ENCODE measurements at regions not wholly inside any gene's neighbourhood (a gene's known extent, or its start where the extent isn't known, plus 50 kb on each side); places are given as distances from the start of the nearest gene placed in this dataset.
"Not testable (repeated sequence)": the region's sequence is repeated elsewhere in the genome, so short reads cannot be mapped to it uniquely, and the experiment has no call there.

DNA sequence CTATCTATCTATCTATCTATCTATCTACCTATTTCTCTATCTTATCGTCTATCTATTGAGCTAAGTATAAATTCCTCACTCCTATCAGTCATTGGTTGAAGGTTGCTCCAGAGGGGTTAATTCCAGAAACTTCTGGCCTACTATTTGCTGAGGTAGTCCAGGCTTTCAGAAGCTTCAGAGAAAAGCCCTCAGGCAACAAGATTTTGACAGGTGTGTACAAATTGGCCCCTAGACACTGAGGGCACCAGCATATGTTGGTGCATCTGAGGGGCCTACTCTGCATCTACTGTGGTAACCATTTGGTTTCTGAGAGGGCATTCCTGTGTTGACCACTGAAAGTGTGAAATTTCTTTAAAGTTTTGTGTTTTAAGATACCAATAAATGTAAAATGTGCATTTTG lies 265.2 kb upstream of the B3GALT2 start:
- no peak overlapping the region for H3K4me3 ChIP-seq (ENCODE audit: low read depth, low read length)
- TF ChIP-seq, protein P1, sequence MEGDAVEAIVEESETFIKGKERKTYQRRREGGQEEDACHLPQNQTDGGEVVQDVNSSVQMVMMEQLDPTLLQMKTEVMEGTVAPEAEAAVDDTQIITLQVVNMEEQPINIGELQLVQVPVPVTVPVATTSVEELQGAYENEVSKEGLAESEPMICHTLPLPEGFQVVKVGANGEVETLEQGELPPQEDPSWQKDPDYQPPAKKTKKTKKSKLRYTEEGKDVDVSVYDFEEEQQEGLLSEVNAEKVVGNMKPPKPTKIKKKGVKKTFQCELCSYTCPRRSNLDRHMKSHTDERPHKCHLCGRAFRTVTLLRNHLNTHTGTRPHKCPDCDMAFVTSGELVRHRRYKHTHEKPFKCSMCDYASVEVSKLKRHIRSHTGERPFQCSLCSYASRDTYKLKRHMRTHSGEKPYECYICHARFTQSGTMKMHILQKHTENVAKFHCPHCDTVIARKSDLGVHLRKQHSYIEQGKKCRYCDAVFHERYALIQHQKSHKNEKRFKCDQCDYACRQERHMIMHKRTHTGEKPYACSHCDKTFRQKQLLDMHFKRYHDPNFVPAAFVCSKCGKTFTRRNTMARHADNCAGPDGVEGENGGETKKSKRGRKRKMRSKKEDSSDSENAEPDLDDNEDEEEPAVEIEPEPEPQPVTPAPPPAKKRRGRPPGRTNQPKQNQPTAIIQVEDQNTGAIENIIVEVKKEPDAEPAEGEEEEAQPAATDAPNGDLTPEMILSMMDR (conservative IDR thresholded peaks at IDR 0.05; ENCODE audit: low read depth, low read length): no peak
- DNase-seq (ENCODE audit: low read depth): no peak

GRCh38 chr1:193451001-193451400 lies 264.6 kb upstream of the B3GALT2 start:
- H3K4me3 ChIP-seq (ENCODE audit: low read depth, low read length): no peak overlapping the region
- TF ChIP-seq, protein P1 (conservative IDR thresholded peaks at IDR 0.05; ENCODE audit: low read depth, low read length): no peak
- no peak for DNase-seq (ENCODE audit: low read depth)

GRCh38 chr1:193448682-193449461 lies 262.5 kb upstream of the B3GALT2 start:
- H3K4me3 ChIP-seq (ENCODE audit: low read depth, low read length): no peak overlapping the region
- TF ChIP-seq, protein P1 (conservative IDR thresholded peaks at IDR 0.05; ENCODE audit: low read depth, low read length): no peak
- no peak for DNase-seq (ENCODE audit: low read depth)

GRCh38 chr1:193443886-193444285 lies 257.5 kb upstream of the B3GALT2 start:
- no peak overlapping the region for H3K4me3 ChIP-seq (ENCODE audit: low read depth, low read length)
- TF ChIP-seq, protein P1 (conservative IDR thresholded peaks at IDR 0.05; ENCODE audit: low read depth, low read length): no peak
- DNase-seq (ENCODE audit: low read depth): no peak

DNA sequence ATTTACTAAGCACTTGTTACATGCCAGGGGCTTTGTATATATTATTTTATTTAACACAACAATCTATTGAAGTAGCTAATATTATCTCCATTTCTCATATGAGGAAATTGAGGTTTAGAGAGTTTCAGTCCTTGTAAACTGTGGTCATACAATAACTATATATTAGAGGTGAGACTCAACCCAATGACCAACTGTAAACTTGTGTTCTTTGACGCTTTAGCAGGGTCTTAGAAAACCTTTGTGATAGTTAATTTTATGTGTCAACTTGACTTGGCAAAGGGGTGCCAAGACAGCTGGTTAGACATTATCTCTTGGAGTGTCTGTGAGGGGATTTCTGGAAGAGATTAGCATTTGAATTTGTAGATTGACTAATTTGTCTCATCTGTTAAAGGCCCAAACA lies 252.4 kb upstream of the B3GALT2 start:
- TF ChIP-seq, protein P1 (conservative IDR thresholded peaks at IDR 0.05; ENCODE audit: low read depth, low read length): no peak
- DNase-seq (ENCODE audit: low read depth): no peak
- no peak overlapping the region for H3K4me3 ChIP-seq (ENCODE audit: low read depth, low read length)

DNA sequence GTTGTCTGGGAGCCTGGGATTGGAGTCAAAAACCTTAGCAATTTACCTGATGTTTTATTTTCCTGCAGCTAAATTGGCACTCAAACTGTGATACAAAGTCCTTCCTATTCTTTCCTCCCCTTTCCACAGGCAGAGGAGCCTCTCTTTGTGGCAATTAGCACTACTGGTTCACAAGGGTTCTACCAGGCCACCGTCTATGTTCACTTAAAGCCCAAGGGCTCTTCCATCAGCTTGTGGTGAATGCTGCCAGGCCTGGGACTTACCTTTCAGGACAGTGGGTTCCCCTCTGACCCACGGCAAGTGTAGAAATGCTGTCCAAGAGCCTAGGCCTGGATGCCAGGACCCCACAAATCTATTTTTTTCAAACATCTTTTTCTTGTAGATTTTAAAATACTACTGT lies 251.9 kb upstream of the B3GALT2 start:
- TF ChIP-seq, protein P1 (conservative IDR thresholded peaks at IDR 0.05; ENCODE audit: low read depth, low read length): no peak
- no peak for DNase-seq (ENCODE audit: low read depth)
- H3K4me3 ChIP-seq (ENCODE audit: low read depth, low read length): no peak overlapping the region

GRCh38 chr1:193437785-193438184 lies 251.4 kb upstream of the B3GALT2 start:
- H3K4me3 ChIP-seq (ENCODE audit: low read depth, low read length): no peak overlapping the region
- no peak for DNase-seq (ENCODE audit: low read depth)
- TF ChIP-seq, protein P1 (conservative IDR thresholded peaks at IDR 0.05; ENCODE audit: low read depth, low read length): no peak

GRCh38 chr1:193437333-193437732 lies 250.9 kb upstream of the B3GALT2 start:
- not testable (repeated sequence) for DNase-seq (ENCODE audit: low read depth); H3K4me3 ChIP-seq (ENCODE audit: low read depth, low read length)

Data from epithelial cell of proximal tubule (primary cell).